H9 (cell line): ENCODE measurements at regions not wholly inside any gene's neighbourhood (a gene's known extent, or its start where the extent isn't known, plus 50 kb on each side); places are given as distances from the start of the nearest gene placed in this dataset.

Source experiments
- DNase-seq: peaks from one replicate; pipeline ENCODE4 v3.0.0-alpha.2; 2017
- H2AFZ ChIP-seq: one replicate; pipeline ENCODE4 v1.6.1; 2013; ENCODE audit warnings: mild to moderate bottlenecking, low read length, control low read depth, moderate library complexity
- H2AK5ac ChIP-seq: 2 replicates; pipeline ENCODE4 v1.6.1; 2013; ENCODE audit warnings: low read length, control low read depth, mixed read lengths; ENCODE audit not compliant: insufficient read length
- H2BK120ac ChIP-seq: one replicate; pipeline ENCODE4 v1.6.1; 2013; ENCODE audit warnings: low read depth, mild to moderate bottlenecking, low read length, control low read depth, inconsistent platforms; ENCODE audit not compliant: poor library complexity, severe bottlenecking
- H2BK12ac ChIP-seq: 2 replicates; pipeline ENCODE4 v1.6.1; 2013; ENCODE audit warnings: low read length, control low read depth, mixed read lengths, low read depth; ENCODE audit not compliant: insufficient read length
- H2BK15ac ChIP-seq: 2 replicates; pipeline ENCODE4 v1.6.1; 2013; ENCODE audit warnings: low read depth, low read length, control low read depth
- H2BK20ac ChIP-seq: one replicate; pipeline ENCODE4 v1.6.1; 2013; ENCODE audit warnings: low read depth, mild to moderate bottlenecking, low read length, control low read depth, inconsistent platforms; ENCODE audit not compliant: poor library complexity, severe bottlenecking
- H2BK5ac ChIP-seq: 2 replicates; pipeline ENCODE4 v1.6.1; 2013; ENCODE audit warnings: low read length, control low read depth, mixed read lengths; ENCODE audit not compliant: insufficient read length
- H3K14ac ChIP-seq: 2 replicates; pipeline ENCODE4 v1.6.1; 2013; ENCODE audit warnings: low read length, control low read depth; ENCODE audit not compliant: insufficient read depth
- H3K18ac ChIP-seq: 2 replicates; pipeline ENCODE4 v1.6.1; 2013; ENCODE audit warnings: low read depth, mild to moderate bottlenecking, mixed read lengths, low read length, control low read depth; ENCODE audit not compliant: insufficient read length
- H3K23ac ChIP-seq: 2 replicates; pipeline ENCODE4 v1.6.1; 2013; ENCODE audit warnings: low read length, control low read depth, mixed read lengths, low read depth; ENCODE audit not compliant: insufficient read length
- H3K23me2 ChIP-seq: 2 replicates; pipeline ENCODE4 v1.6.1; 2013; ENCODE audit warnings: low read depth, mild to moderate bottlenecking, mixed read lengths, low read length, control low read depth; ENCODE audit not compliant: insufficient read length, poor library complexity, severe bottlenecking
- H3K27ac ChIP-seq: 2 replicates; pipeline ENCODE4 v1.5.1; 2013; ENCODE audit warnings: low read length, control low read depth, mixed read lengths, low read depth; ENCODE audit not compliant: insufficient read length
- H3K27me3 ChIP-seq: 2 replicates; pipeline ENCODE4 v1.6.1; 2013; ENCODE audit warnings: low read length, control low read depth, inconsistent platforms; ENCODE audit not compliant: insufficient read depth
- H3K4ac ChIP-seq: 2 replicates; pipeline ENCODE4 v1.6.1; 2013; ENCODE audit warnings: low read depth, mild to moderate bottlenecking, control low read depth, inconsistent platforms, low read length, moderate library complexity
- H3K4me1 ChIP-seq: 2 replicates; pipeline ENCODE4 v1.6.1; 2013; ENCODE audit warnings: low read length, control low read depth, inconsistent platforms; ENCODE audit not compliant: insufficient read depth
- H3K4me2 ChIP-seq: 2 replicates; pipeline ENCODE4 v1.6.1; 2013; ENCODE audit warnings: low read length, control low read depth, mixed read lengths; ENCODE audit not compliant: insufficient read length, insufficient read depth
- H3K56ac ChIP-seq: 2 replicates; pipeline ENCODE4 v1.6.1; 2013; ENCODE audit warnings: low read depth, mild to moderate bottlenecking, mixed read lengths, low read length, control low read depth; ENCODE audit not compliant: insufficient read length
- H3K79me1 ChIP-seq: 2 replicates; pipeline ENCODE4 v1.6.1; 2013; ENCODE audit warnings: low read depth, mild to moderate bottlenecking, moderate library complexity, low read length, control low read depth, inconsistent platforms; ENCODE audit not compliant: insufficient read depth, poor library complexity, severe bottlenecking
- H3K79me2 ChIP-seq: 2 replicates; pipeline ENCODE4 v1.6.1; 2013; ENCODE audit warnings: low read length, control low read depth, inconsistent platforms; ENCODE audit not compliant: insufficient read depth
- H3K9ac ChIP-seq: 2 replicates; pipeline ENCODE4 v1.6.1; 2013; ENCODE audit warnings: low read length, control low read depth, mixed read lengths; ENCODE audit not compliant: insufficient read length; ENCODE audit errors: extremely low read depth
- H3K9me3 ChIP-seq: one replicate; pipeline ENCODE4 v1.6.1; 2013; ENCODE audit warnings: low read depth, low read length, inconsistent platforms; ENCODE audit not compliant: control insufficient read depth
- H3T11ph ChIP-seq: one replicate; pipeline ENCODE4 v1.6.1; 2013; ENCODE audit warnings: mild to moderate bottlenecking, low read length, control low read depth, inconsistent platforms
- H4K20me1 ChIP-seq: one replicate; pipeline ENCODE4 v1.6.1; 2013; ENCODE audit not compliant: control insufficient read depth, insufficient read length, insufficient read depth
- H4K5ac ChIP-seq: 2 replicates; pipeline ENCODE4 v1.6.1; 2013; ENCODE audit warnings: low read depth, mild to moderate bottlenecking, mixed read lengths, low read length, control low read depth; ENCODE audit not compliant: insufficient read length
- H4K8ac ChIP-seq: replicated peaks from 2 replicates; pipeline ENCODE4 v1.6.1; 2013; ENCODE audit warnings: low read length, control low read depth, mixed read lengths, low read depth; ENCODE audit not compliant: insufficient read length
- H4K91ac ChIP-seq: 2 replicates; pipeline ENCODE4 v1.6.1; 2013; ENCODE audit warnings: low read depth, mild to moderate bottlenecking, moderate library complexity, mixed read lengths, low read length, control low read depth; ENCODE audit not compliant: insufficient read length
- H3K27ac Mint-ChIP-seq, 3 experiments: 2 replicates in 2 of 3; 3 replicates in 1 of 3; pipeline ENCODE4 v1.8.0; 2020 to 2021; ENCODE audit warnings: mixed read lengths in 3 of 3, mild to moderate bottlenecking in 1 of 3, moderate library complexity in 1 of 3
- H3K27me3 Mint-ChIP-seq: 2 replicates; pipeline ENCODE4 v1.8.0; 2021; ENCODE audit warnings: low read depth, mild to moderate bottlenecking, moderate library complexity, mixed read lengths
- H3K36me3 Mint-ChIP-seq, 3 experiments: 2 replicates in 2 of 3; 3 replicates in 1 of 3; pipeline ENCODE4 v1.8.0; 2020 to 2021; ENCODE audit warnings: low read depth in 3 of 3, mixed read lengths in 3 of 3; ENCODE audit not compliant: insufficient read depth in 1 of 3
- H3K4me1 Mint-ChIP-seq, 2 experiments: 2 replicates each; pipeline ENCODE4 v1.8.0; 2020; ENCODE audit warnings: mixed read lengths in 2 of 2
- H3K4me3 Mint-ChIP-seq, 2 experiments: 2 replicates in 1 of 2; 3 replicates in 1 of 2; pipeline ENCODE4 v1.8.0; 2020 to 2021; ENCODE audit warnings: mild to moderate bottlenecking in 2 of 2, mixed read lengths in 2 of 2, moderate library complexity in 1 of 2
- H3K9me3 Mint-ChIP-seq, 2 experiments: 2 replicates in 1 of 2; 3 replicates in 1 of 2; pipeline ENCODE4 v1.8.0; 2020; ENCODE audit warnings: mild to moderate bottlenecking in 2 of 2, mixed read lengths in 2 of 2, moderate library complexity in 1 of 2
- CTCF ChIP-seq: fragments of 200-600 bp; sonication (generic); conservative IDR thresholded peaks from 3 replicates; pipeline ENCODE4 v1.8.0; 2021; ENCODE audit warnings: antibody characterized with exemption, mild to moderate bottlenecking
- WGBS: extraction: QIAGEN DNeasy Blood & Tissue Kit; methylation state at CpG from one replicate; pipeline ENCODE4 v1.1.7; 2013; ENCODE audit warnings: missing lambda C conversion rate, low lambda C conversion rate, mixed read lengths; ENCODE audit not compliant: insufficient read length; ENCODE audit errors: extremely low coverage; 5-methylcytosine and 5-hydroxymethylcytosine counted together

GRCh38 chr16:82231008-82231787 is 61.2 kb upstream of the MPHOSPH6 start:
- Histone ChIP-seq H4K5ac (no peak overlapping the region), H2BK20ac (no peak overlapping the region), H2BK5ac (no peak overlapping the region), H3K27me3 (no peaks in the 10 kb centered on the region), H3K4me1 (no peaks in the 10 kb centered on the region), H3K4me2 (no peak overlapping the region), H3K23me2 (no peaks in the 10 kb centered on the region), H3K56ac (no peak overlapping the region), H3K9ac (no peak overlapping the region), H2BK12ac (no peak overlapping the region), H3K23ac (no peak overlapping the region), H2AFZ (no peak overlapping the region), H3K79me1 (no peaks in the 10 kb centered on the region), H2AK5ac (no peak overlapping the region), H4K8ac (no peak overlapping the region), H4K20me1 (no peaks in the 10 kb centered on the region), H3K79me2 (no peaks in the 10 kb centered on the region), H3K9me3 (no peaks in the 10 kb centered on the region), H3K18ac (no peak overlapping the region), H2BK120ac (no peak overlapping the region), H3K27ac (no peak overlapping the region), H3K4ac (no peak overlapping the region), H2BK15ac (no peak overlapping the region), H3T11ph (no peak overlapping the region), H3K14ac (no peak overlapping the region), H4K91ac (no peak overlapping the region)
- no peak for TF ChIP-seq CTCF
- no peak overlapping the region for H3K4me3 Mint-ChIP-seq
- no peak for DNase-seq
- no peaks in the 10 kb centered on the region for H3K36me3 Mint-ChIP-seq
- H3K27ac Mint-ChIP-seq = no peak overlapping the region
- WGBS = no CpG with 5 or more reads among the region's 6 CpGs
- no peaks in the 10 kb centered on the region for H3K27me3 Mint-ChIP-seq
- peaks cover 11 to 17% of the 10 kb centered on the region in 2 experiments for H3K4me1 Mint-ChIP-seq
- no peaks in the 10 kb centered on the region for H3K9me3 Mint-ChIP-seq
